H1 (cell line): ENCODE measurements at regions not wholly inside any gene's neighbourhood (a gene's known extent, or its start where the extent isn't known, plus 50 kb on each side); places are given as distances from the start of the nearest gene placed in this dataset.

ENCODE experiments used
- CTCF ChIA-PET: fragments of 300-600 bp; sonication (Branson Sonifier 250); formaldehyde crosslinking; loops from one replicate; lab custom pipeline; 2021; ENCODE audit not compliant: partially characterized antibody; lab: Charles Lee
- POLR2A ChIA-PET: fragments of 300-600 bp; sonication (Branson Sonifier 250); formaldehyde crosslinking; loops from one replicate; lab custom pipeline; 2021; ENCODE audit warnings: inconsistent platforms; ENCODE audit not compliant: partially characterized antibody; lab: Charles Lee
- DNase-seq, 2 experiments: peaks; one replicate each; pipeline versions ENCODE4 v3.0.0 to v3.0.0-alpha.2; 2010 to 2022; ENCODE audit warnings: low spot score in 2 of 2, low read depth in 1 of 2, mixed read lengths in 1 of 2
- FAIRE-seq: peaks from 2 replicates; lab custom pipeline; 2011; peaks lifted over from hg19 to GRCh38; lab: Jason Lieb, UNC
- H2AFZ ChIP-seq: 2 replicates; pipeline ENCODE4 v1.8.1; 2012; ENCODE audit warnings: low read length, inconsistent platforms
- H2AK5ac ChIP-seq: 2 replicates; pipeline ENCODE4 v1.6.1; 2013; ENCODE audit warnings: low read depth, low read length
- H2BK120ac ChIP-seq: replicated peaks from 2 replicates; pipeline ENCODE3; 2013; ENCODE audit warnings: low read depth, low read length, inconsistent platforms
- H2BK12ac ChIP-seq: 2 replicates; pipeline ENCODE4 v1.6.1; 2013; ENCODE audit warnings: low read depth, low read length
- H2BK15ac ChIP-seq: 2 replicates; pipeline ENCODE4 v1.6.1; 2013; ENCODE audit warnings: low read length
- H2BK20ac ChIP-seq: 2 replicates; pipeline ENCODE4 v1.6.1; 2013; ENCODE audit warnings: low read length
- H2BK5ac ChIP-seq: 2 replicates; pipeline ENCODE4 v1.6.1; 2013; ENCODE audit warnings: low read depth, low read length
- H3K14ac ChIP-seq: 2 replicates; pipeline ENCODE4 v1.6.1; 2013; ENCODE audit warnings: inconsistent platforms; ENCODE audit not compliant: insufficient read length
- H3K18ac ChIP-seq: 2 replicates; pipeline ENCODE4 v1.6.1; 2013; ENCODE audit warnings: low read length; ENCODE audit errors: extremely low read depth
- H3K23ac ChIP-seq: 2 replicates; pipeline ENCODE4 v1.6.1; 2013; ENCODE audit warnings: inconsistent platforms; ENCODE audit not compliant: insufficient read length
- H3K23me2 ChIP-seq: 2 replicates; pipeline ENCODE4 v1.6.1; 2013; ENCODE audit warnings: low read depth, low read length
- H3K27ac ChIP-seq: 2 replicates; pipeline ENCODE4 v1.6.1; 2011; ENCODE audit warnings: low read depth, low read length, inconsistent platforms
- H3K27me3 ChIP-seq, 4 experiments: replicated peaks in 1 of 4; 1 replicate in 1 of 4; 2 replicates in 3 of 4; pipeline versions ENCODE4 v1.6.1 to v1.8.1; 2011 to 2013; ENCODE audit warnings: low read length in 3 of 4, mild to moderate bottlenecking in 3 of 4, inconsistent platforms in 2 of 4, mixed read lengths in 2 of 4, moderate library complexity in 1 of 4; ENCODE audit not compliant: control insufficient read depth in 3 of 4, insufficient read depth in 3 of 4; ENCODE audit errors: extremely low read depth in 1 of 4
- H3K36me3 ChIP-seq, 4 experiments: 2 replicates each; pipeline versions ENCODE4 v1.6.1 to v1.8.1; 2011 to 2013; ENCODE audit warnings: mild to moderate bottlenecking in 4 of 4, low read length in 3 of 4, moderate library complexity in 2 of 4, control low read depth in 1 of 4, inconsistent platforms in 1 of 4; ENCODE audit not compliant: insufficient read depth in 4 of 4, control insufficient read depth in 2 of 4
- H3K4ac ChIP-seq: replicated peaks from 2 replicates; pipeline ENCODE3; 2013; ENCODE audit warnings: low read length, low read depth, mixed read lengths, inconsistent platforms; ENCODE audit not compliant: insufficient read length
- H3K4me1 ChIP-seq, 4 experiments: replicated peaks in 1 of 4; 1 replicate in 1 of 4; 2 replicates in 3 of 4; pipeline versions ENCODE4 v1.6.1 to v1.8.1; 2011 to 2013; ENCODE audit warnings: low read length in 3 of 4, inconsistent platforms in 2 of 4, mixed read lengths in 1 of 4; ENCODE audit not compliant: insufficient read depth in 4 of 4, control insufficient read depth in 3 of 4
- H3K4me2 ChIP-seq, 2 experiments: 2 replicates each; pipeline versions ENCODE4 v1.6.1 to v1.8.1; 2011 to 2013; ENCODE audit warnings: low read depth in 2 of 2, low read length in 2 of 2, control low read depth in 1 of 2, inconsistent platforms in 1 of 2, mild to moderate bottlenecking in 1 of 2; ENCODE audit not compliant: insufficient read depth in 1 of 2
- H3K4me3 ChIP-seq, 4 experiments: fragments of 200-600, 300-600 bp in 1 of 4; sonication (generic), shearing (Covaris generic), sonication (Bioruptor Twin) in 1 of 4; 2 replicates each; pipeline versions ENCODE4 v1.5.1 to v1.8.1; 2011 to 2016; ENCODE audit warnings: low read length in 4 of 4, low read depth in 3 of 4, control low read depth in 2 of 4, inconsistent platforms in 2 of 4, mild to moderate bottlenecking in 2 of 4, mixed read lengths in 1 of 4, moderate library complexity in 1 of 4; ENCODE audit not compliant: insufficient read depth in 2 of 4; ENCODE audit errors: extremely low read depth in 1 of 4
- H3K56ac ChIP-seq: replicated peaks from 2 replicates; pipeline ENCODE3; 2013; ENCODE audit warnings: low read depth, mild to moderate bottlenecking, mixed read lengths, low read length, inconsistent platforms; ENCODE audit not compliant: insufficient read length
- H3K79me1 ChIP-seq: 2 replicates; pipeline ENCODE4 v1.6.1; 2013; ENCODE audit warnings: low read depth, low read length, control low read depth
- H3K79me2 ChIP-seq, 2 experiments: 2 replicates each; pipeline versions ENCODE4 v1.6.1 to v1.8.1; 2012 to 2013; ENCODE audit warnings: low read length in 2 of 2, mild to moderate bottlenecking in 2 of 2, inconsistent platforms in 1 of 2; ENCODE audit not compliant: insufficient read depth in 2 of 2, control insufficient read depth in 1 of 2
- H3K9ac ChIP-seq, 4 experiments: replicated peaks in 1 of 4; 1 replicate in 1 of 4; 2 replicates in 3 of 4; pipeline versions ENCODE4 v1.6.1 to v1.8.1; 2011 to 2013; ENCODE audit warnings: low read depth in 3 of 4, low read length in 3 of 4, control low read depth in 2 of 4, mild to moderate bottlenecking in 2 of 4, moderate library complexity in 2 of 4, inconsistent platforms in 1 of 4; ENCODE audit errors: extremely low read depth in 1 of 4
- H3K9me3 ChIP-seq, 2 experiments: 2 replicates each; pipeline versions ENCODE4 v1.6.1 to v1.8.1; 2012 to 2013; ENCODE audit warnings: mild to moderate bottlenecking in 2 of 2, moderate library complexity in 2 of 2, control low read depth in 1 of 2, inconsistent platforms in 1 of 2, low read depth in 1 of 2, low read length in 1 of 2, mixed read lengths in 1 of 2; ENCODE audit not compliant: insufficient read depth in 2 of 2
- H4K20me1 ChIP-seq, 2 experiments: replicated peaks in 1 of 2; 2 replicates each; pipeline versions ENCODE3 to v1.8.1; 2011 to 2013; ENCODE audit warnings: inconsistent platforms in 2 of 2, low read length in 2 of 2, mild to moderate bottlenecking in 1 of 2; ENCODE audit not compliant: insufficient read depth in 2 of 2, control insufficient read depth in 1 of 2
- H4K5ac ChIP-seq: 2 replicates; pipeline ENCODE4 v1.6.1; 2013; ENCODE audit warnings: low read length, low read depth, mixed read lengths, inconsistent platforms; ENCODE audit not compliant: insufficient read length
- H4K8ac ChIP-seq: 2 replicates; pipeline ENCODE4 v1.8.0; 2013; ENCODE audit warnings: mild to moderate bottlenecking, moderate library complexity, low read length, inconsistent platforms; ENCODE audit not compliant: insufficient read depth; ENCODE audit errors: extremely low read depth
- H4K91ac ChIP-seq: replicated peaks from 2 replicates; pipeline ENCODE3; 2013; ENCODE audit warnings: low read length, mixed read lengths, inconsistent platforms; ENCODE audit not compliant: insufficient read length
- TF ChIP-seq, protein P1 (sequence below): fragments of 300-600 bp; sonication (generic); IDR thresholded peaks from 2 replicates; pipeline ENCODE4 v1.7.1; 2012; ENCODE audit warnings: low read length, moderate library complexity, mild to moderate bottlenecking, inconsistent platforms; ENCODE audit not compliant: insufficient replicate concordance

GRCh38 chr6:85887461-85887860 lies 244.8 kb upstream of the SYNCRIP start:
- no peak overlapping the region for H2BK120ac ChIP-seq
- no peak overlapping the region for H3K4me3 ChIP-seq
- H4K91ac ChIP-seq = no peak overlapping the region
- H3K9me3 ChIP-seq = no peaks in the 10 kb centered on the region
- no peak overlapping the region for H3K23ac ChIP-seq
- H3K36me3 ChIP-seq = no peaks in the 10 kb centered on the region
- peaks cover 0 to 3% (median 1%) of the 10 kb centered on the region in 4 experiments; a peak in 1 of 7 replicates for H3K4me1 ChIP-seq
- FAIRE-seq (no peak), DNase-seq (no peak)
- no peak overlapping the region for H4K8ac ChIP-seq
- CTCF ChIA-PET = interaction anchor here (0.9 kb wide), 1 partner anchor 34 kb away, joined by 3 read pairs; no protein-coding TSS in a partner anchor
- no peak overlapping the region for H3K4ac ChIP-seq
- H2AK5ac ChIP-seq = no peak overlapping the region
- no peaks in the 10 kb centered on the region for H3K79me1 ChIP-seq
- H4K5ac ChIP-seq = no peak overlapping the region
- H3K56ac ChIP-seq = no peak overlapping the region
- H4K20me1 ChIP-seq = no peaks in the 10 kb centered on the region
- no peak overlapping the region for H3K27ac ChIP-seq
- H2BK12ac ChIP-seq = no peak overlapping the region
- H2AFZ ChIP-seq = no peak overlapping the region
- H3K27me3 ChIP-seq = no peaks in the 10 kb centered on the region
- no peak overlapping the region for H3K18ac ChIP-seq
- no peak overlapping the region for H2BK15ac ChIP-seq
- H3K9ac ChIP-seq = no peak overlapping the region
- H3K14ac ChIP-seq = no peak overlapping the region
- no peak overlapping the region for H2BK20ac ChIP-seq
- no peak overlapping the region for H2BK5ac ChIP-seq
- no peak overlapping the region for H3K4me2 ChIP-seq
- H3K23me2 ChIP-seq = no peaks in the 10 kb centered on the region; the same call in 1 of the 2 replicates
- POLR2A ChIA-PET = no interaction called here
- H3K79me2 ChIP-seq = no peaks in the 10 kb centered on the region
- TF ChIP-seq, protein P1, sequence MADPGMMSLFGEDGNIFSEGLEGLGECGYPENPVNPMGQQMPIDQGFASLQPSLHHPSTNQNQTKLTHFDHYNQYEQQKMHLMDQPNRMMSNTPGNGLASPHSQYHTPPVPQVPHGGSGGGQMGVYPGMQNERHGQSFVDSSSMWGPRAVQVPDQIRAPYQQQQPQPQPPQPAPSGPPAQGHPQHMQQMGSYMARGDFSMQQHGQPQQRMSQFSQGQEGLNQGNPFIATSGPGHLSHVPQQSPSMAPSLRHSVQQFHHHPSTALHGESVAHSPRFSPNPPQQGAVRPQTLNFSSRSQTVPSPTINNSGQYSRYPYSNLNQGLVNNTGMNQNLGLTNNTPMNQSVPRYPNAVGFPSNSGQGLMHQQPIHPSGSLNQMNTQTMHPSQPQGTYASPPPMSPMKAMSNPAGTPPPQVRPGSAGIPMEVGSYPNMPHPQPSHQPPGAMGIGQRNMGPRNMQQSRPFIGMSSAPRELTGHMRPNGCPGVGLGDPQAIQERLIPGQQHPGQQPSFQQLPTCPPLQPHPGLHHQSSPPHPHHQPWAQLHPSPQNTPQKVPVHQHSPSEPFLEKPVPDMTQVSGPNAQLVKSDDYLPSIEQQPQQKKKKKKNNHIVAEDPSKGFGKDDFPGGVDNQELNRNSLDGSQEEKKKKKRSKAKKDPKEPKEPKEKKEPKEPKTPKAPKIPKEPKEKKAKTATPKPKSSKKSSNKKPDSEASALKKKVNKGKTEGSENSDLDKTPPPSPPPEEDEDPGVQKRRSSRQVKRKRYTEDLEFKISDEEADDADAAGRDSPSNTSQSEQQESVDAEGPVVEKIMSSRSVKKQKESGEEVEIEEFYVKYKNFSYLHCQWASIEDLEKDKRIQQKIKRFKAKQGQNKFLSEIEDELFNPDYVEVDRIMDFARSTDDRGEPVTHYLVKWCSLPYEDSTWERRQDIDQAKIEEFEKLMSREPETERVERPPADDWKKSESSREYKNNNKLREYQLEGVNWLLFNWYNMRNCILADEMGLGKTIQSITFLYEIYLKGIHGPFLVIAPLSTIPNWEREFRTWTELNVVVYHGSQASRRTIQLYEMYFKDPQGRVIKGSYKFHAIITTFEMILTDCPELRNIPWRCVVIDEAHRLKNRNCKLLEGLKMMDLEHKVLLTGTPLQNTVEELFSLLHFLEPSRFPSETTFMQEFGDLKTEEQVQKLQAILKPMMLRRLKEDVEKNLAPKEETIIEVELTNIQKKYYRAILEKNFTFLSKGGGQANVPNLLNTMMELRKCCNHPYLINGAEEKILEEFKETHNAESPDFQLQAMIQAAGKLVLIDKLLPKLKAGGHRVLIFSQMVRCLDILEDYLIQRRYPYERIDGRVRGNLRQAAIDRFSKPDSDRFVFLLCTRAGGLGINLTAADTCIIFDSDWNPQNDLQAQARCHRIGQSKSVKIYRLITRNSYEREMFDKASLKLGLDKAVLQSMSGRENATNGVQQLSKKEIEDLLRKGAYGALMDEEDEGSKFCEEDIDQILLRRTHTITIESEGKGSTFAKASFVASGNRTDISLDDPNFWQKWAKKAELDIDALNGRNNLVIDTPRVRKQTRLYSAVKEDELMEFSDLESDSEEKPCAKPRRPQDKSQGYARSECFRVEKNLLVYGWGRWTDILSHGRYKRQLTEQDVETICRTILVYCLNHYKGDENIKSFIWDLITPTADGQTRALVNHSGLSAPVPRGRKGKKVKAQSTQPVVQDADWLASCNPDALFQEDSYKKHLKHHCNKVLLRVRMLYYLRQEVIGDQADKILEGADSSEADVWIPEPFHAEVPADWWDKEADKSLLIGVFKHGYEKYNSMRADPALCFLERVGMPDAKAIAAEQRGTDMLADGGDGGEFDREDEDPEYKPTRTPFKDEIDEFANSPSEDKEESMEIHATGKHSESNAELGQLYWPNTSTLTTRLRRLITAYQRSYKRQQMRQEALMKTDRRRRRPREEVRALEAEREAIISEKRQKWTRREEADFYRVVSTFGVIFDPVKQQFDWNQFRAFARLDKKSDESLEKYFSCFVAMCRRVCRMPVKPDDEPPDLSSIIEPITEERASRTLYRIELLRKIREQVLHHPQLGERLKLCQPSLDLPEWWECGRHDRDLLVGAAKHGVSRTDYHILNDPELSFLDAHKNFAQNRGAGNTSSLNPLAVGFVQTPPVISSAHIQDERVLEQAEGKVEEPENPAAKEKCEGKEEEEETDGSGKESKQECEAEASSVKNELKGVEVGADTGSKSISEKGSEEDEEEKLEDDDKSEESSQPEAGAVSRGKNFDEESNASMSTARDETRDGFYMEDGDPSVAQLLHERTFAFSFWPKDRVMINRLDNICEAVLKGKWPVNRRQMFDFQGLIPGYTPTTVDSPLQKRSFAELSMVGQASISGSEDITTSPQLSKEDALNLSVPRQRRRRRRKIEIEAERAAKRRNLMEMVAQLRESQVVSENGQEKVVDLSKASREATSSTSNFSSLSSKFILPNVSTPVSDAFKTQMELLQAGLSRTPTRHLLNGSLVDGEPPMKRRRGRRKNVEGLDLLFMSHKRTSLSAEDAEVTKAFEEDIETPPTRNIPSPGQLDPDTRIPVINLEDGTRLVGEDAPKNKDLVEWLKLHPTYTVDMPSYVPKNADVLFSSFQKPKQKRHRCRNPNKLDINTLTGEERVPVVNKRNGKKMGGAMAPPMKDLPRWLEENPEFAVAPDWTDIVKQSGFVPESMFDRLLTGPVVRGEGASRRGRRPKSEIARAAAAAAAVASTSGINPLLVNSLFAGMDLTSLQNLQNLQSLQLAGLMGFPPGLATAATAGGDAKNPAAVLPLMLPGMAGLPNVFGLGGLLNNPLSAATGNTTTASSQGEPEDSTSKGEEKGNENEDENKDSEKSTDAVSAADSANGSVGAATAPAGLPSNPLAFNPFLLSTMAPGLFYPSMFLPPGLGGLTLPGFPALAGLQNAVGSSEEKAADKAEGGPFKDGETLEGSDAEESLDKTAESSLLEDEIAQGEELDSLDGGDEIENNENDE = no peak
